NCI-H146 (cell line): ENCODE measurements at regions not wholly inside any gene's neighbourhood (a gene's known extent, or its start where the extent isn't known, plus 50 kb on each side); places are given as distances from the start of the nearest gene placed in this dataset.
A peak's percentile ranks its signal among the peaks of the same experiment; 100 is the strongest.

ENCODE experiments used
- DNase-seq: peaks from one replicate; lab custom pipeline; 2025; lab: John Stamatoyannopoulos, UW

DNA sequence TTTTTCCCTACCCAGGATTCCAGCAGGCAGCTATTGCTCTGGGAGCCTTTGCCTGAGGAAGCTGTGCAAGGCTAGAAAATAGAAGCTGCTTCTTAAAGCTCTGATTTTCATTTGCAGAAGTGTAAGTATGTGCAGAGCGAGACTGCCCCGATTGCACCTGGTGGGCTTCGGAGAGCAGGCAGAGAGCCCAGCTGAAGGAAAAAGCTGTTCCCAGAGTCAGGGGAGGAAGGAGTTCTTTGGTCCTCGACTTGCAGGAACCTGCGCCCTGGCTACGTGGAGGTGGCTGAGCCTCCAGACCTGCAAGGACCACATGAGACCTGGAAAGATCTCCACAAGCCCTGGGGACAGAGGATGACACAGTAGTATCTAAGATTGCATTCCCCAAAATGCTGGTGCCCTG, 235.0 kb upstream of the ARGLU1 start:
- DNase-seq: no peak

GRCh38 chr13:106799781-106800335, 231.9 kb upstream of the ARGLU1 start:
- no peak for DNase-seq

GRCh38 chr13:106797081-106797640, 229.2 kb upstream of the ARGLU1 start:
- no peak for DNase-seq

DNA sequence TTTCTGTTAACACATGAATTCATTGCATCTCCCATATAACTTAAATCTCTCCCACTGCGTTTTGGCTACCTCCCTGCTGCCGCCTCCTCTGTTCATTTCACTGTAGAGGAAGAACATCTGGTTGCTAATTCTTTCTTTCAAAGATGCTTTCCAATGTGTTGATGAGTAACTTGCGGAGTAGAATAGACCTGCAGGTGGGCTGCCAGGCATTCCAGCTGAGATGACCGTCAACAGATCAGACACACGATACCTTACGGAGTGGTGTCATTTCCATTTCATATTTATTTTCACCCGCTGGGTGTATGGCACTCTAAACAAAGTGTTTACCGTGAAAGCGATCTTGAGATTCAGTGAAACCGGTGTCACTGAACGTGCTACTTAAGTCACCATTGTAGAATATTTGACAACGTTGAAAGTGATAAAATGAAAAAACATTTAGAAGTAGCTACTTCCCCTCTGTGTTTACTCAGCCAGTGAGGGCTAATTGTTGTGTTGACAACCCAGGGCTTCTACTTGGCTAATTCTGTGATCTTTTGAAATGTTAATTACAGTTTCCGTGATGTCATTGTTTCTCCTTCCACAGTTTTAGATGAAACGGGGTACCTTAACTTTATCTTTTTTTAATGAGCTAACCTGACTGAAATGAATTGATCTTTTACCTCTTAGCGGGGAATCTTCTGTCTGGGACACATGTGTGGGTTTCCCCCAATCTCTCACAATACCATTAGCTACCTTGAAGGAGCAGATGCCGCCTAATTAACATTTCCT, 228.5 kb upstream of the ARGLU1 start:
- DNase-seq: peak; percentile 53

GRCh38 chr13:106795847-106796246, 227.9 kb upstream of the ARGLU1 start:
- no peak for DNase-seq

GRCh38 chr13:106794117-106794516, 226.2 kb upstream of the ARGLU1 start:
- DNase-seq: no peak

DNA sequence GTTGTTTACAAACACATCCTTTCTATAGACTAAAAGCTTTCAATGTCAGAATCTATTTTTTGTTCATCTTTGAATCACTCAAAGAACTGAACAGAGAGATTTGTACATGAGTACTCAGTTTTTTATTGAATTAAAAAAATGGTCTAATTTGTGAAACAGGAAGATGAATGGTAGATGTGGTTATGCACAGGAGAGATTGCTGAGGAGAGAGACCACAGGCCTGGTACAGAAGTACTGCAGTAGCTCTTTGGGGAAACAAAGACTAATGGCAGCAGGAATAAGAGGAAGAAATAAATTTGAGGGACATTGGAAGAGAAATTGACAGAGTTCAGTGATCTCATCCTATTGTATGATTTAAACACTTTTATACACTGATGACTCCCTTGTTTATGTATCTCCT, 222.0 kb upstream of the ARGLU1 start:
- DNase-seq: no peak

DNA sequence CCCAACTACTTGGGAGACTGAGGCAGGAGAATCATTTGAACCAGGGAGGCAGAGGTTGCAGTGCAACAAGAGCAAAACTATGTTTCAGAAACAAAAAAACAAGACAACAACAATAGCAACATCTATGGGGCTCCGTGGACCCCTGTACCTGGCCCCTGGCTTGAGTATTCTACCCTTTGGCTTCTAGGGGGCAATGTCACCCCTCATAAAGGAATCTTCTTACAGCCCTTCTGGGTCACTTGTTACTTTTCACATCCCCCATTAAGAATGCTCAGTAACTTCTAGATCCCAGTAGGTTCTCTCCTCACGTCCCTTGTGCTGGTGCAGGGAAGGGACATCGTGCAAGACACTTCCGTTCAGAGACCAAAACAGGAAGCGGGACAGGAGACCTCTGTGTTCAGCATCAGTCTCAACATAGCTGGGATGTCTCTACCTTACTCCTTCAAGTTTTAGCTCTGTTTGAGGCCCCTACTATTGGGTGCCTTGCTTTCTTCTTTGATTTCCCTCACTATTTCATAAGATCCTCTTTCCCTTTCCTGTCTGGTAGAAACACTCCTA, 218.1 kb upstream of the ARGLU1 start:
- DNase-seq: no peak

DNA sequence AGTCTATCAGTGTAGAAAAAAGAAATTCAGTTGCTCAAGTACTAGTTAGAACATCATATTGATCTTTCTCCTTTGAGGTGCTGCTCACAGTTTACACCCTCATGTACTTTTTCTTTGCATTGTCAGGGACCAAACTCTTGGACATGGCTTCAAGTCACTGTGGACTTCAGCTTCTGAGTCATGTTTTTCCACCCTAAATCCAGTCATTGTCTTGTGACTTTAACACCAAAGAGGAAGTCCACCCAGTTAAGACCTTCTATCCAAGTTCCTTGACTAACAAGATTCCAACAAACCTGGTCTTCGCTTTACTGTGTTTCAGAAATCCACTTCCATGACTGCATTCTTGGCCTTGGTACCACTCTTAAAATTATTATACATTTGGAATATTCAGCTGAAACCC, 206.7 kb upstream of the ARGLU1 start:
- DNase-seq: no peak

DNA sequence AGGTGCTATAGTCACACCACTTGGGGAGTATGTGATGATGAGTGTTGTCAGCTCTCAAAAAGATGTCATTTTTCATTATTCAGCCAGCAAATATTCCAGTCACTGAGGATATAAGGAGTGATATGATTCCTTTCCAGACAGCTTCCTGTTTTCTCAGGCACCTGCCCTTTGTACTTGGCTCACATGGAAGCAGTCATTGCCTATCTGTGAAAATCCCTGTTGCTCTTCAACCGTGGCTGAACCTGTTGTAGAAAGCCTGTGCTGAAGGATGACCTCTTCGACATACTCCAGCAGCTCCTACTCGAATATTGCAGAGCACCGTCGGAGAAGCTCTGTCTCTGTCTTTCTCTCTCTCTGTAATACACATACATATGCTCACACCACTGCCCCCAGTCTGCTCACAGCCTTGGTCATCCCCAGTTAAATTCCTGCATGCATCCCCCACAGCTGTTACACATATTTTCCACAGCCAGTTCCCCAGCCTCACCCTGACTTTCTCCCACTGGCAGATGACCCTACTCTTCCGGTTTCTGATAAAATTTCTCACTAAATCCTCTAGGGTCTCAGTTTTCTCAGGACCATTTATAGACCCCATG, 204.2 kb upstream of the ARGLU1 start:
- DNase-seq: no peak

GRCh38 chr13:106768991-106769390, 201.1 kb upstream of the ARGLU1 start:
- DNase-seq: no peak

- DNase-seq: no peak
Observed at GRCh38 chr13:106762708-106763107, 194.8 kb upstream of the ARGLU1 start.

DNA sequence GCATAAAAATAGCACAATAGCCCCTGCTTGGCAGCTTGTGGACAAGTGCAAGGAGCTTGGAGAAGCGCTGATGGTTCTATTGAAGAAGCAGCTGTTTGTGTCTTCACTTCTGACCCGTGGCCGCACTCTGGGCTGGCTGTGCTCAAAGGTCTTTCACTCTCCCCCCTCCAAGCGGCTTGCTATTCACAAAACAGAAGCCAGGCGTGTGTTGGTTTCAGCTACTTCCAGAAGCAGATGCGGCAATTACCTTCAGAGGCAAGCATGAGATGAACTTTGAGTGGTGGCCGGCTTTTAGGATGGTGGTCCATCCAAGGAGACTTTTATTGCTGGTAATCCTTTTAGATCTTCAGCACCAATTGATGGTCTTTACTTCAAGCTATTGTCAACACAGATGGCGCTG, 188.5 kb upstream of the ARGLU1 start:
- no peak for DNase-seq

- no peak for DNase-seq
Observed at GRCh38 chr13:106755542-106755941, 187.6 kb upstream of the ARGLU1 start.

DNA sequence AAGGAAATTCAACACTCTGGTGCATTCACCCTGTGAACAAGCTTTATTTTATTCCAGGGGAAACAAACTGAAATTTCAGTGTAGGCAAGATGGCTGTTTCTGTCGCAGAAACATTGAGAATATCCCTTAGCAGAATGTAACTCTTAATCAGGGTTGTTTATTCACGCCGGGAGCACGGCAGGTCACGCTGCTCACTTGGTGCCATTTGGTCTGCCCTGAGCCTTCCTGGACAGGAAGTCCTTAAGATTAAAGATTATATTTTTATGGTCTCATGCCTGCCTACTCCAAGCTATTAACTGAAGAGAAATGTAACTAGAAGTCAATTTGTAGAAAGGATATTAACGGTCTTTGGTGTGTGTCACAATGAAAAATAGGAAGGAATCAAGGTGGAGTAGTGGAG, 185.3 kb upstream of the ARGLU1 start:
- DNase-seq: no peak

GRCh38 chr13:106752584-106753170, 184.7 kb upstream of the ARGLU1 start:
- DNase-seq: no peak

DNA sequence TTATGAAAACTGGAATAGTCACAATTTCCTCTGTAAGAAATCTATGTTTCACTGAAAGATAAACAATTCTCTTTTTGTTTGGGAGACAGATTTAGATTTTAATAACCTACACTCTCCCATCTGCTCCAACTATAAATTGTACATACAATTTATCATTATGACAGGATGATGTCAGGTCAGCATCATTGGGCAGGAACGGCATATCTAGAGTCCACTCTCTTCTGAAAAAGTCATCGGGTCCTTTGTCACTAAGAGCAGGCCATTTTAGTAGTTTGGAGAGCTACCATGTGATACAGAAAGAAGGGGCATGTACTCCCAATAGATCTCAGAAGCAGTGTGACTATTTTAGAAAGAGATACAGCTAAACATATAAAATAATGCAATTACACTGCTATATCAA, 180.8 kb upstream of the ARGLU1 start:
- DNase-seq: no peak

DNA sequence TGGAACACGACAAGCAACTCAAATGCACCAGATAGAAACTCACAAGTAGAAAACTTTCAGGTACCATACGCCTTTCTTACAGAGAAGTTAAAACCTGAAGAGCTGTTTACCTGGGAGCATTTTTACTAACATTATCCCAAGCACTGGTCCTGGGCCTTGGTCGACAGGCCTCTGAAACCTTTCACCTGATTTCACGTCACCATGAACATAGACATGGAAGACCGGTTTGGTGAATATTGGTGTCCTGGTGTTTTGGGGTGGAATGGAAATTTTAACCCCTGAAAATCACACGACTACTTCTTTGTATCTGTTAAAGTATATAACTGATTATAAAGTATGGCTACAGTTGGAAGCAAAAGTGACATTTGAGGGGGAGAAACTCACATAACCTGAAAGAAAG, 176.6 kb upstream of the ARGLU1 start:
- DNase-seq: no peak

DNA sequence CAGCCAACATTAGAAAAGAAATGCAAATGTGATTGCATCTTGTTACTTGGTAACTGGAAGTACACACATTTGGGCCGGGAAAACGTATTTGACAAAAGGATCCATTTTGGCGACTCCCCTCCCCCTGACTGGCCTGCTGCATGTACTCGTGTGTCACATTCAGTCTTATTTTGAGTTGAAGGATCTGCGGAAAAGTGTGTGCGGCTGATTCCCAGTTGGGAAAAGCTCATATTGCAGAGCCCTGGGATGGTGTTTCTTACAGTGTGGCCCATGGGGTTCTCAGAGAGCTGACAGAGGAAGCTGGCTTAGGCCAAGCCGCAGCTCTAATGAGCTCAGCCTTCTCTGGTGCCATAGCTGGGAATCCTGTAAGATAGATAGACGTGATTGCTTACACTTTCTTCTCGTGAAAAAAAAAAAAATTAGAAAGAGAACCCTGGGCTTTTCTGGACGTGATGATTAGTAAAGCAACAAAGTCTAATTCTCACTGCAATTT, 170.3 kb upstream of the ARGLU1 start:
- no peak for DNase-seq

- no peak for DNase-seq
Observed at GRCh38 chr13:106736941-106737340, 169.0 kb upstream of the ARGLU1 start.

DNA sequence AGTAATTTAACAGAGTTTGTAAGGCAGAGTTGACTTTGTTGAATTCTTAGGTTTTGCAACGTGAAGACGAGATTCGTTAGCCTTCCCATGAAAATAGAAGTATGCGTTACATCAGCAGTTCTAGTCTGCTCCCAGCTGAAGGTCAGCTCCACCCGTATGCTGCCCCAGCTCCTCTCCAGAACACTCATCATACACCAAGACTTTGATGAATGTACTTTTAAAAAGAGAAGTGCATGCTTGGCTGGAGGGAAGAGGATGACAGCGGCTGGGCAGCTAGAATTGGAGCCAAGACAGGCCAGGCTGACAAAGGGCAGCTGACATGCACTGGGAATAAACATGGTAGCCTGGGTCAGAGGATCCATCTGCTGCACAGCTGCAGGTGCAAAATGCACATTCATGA, 166.3 kb upstream of the ARGLU1 start:
- DNase-seq: no peak

GRCh38 chr13:106723036-106723435, 155.1 kb upstream of the ARGLU1 start:
- no peak for DNase-seq
